ENCODE measurements at regions not wholly inside any gene's neighbourhood (a gene's known extent, or its start where the extent isn't known, plus 50 kb on each side); places are given as distances from the start of the nearest gene placed in this dataset.
"Not testable (repeated sequence)": the region's sequence is repeated elsewhere in the genome, so short reads cannot be mapped to it uniquely, and the experiment has no call there.

GRCh38 chr21:9246010-9246409, 1275.4 kb upstream of the TPTE start:
- H3K9me3 Mint-ChIP-seq, result peaks cover 11 to 33% (median 28%) of the 10 kb centered on the region in 11 donors
- H3K27ac Mint-ChIP-seq; POLR2A ChIA-PET; H3K4me3 Mint-ChIP-seq; H3K27me3 ChIP-seq (ENCODE audit: control insufficient read depth in 2 of 2, insufficient read depth in 2 of 2, low read length in 2 of 2); H3K4me1 Mint-ChIP-seq; H3K4me1 ChIP-seq (ENCODE audit: control insufficient read depth in 2 of 2, insufficient read depth in 2 of 2, low read length in 2 of 2); H3K36me3 ChIP-seq (ENCODE audit: control insufficient read depth in 2 of 3, insufficient read depth in 3 of 3, low read length in 3 of 3); intact Hi-C loops (cut with micrococcal nuclease); H3K4me3 ChIP-seq (ENCODE audit: low read length); H3K27me3 Mint-ChIP-seq; CTCF ChIA-PET; DNase-seq; H3K27ac ChIP-seq (ENCODE audit: low read depth, low read length): not testable (repeated sequence)
- H3K9me3 ChIP-seq (ENCODE audit: control insufficient read depth in 2 of 3, low read length in 3 of 3), result peaks cover 7 to 23% (median 8%) of the 10 kb centered on the region in 3 experiments
- ATAC-seq, result peak; percentile 20
- H3K36me3 Mint-ChIP-seq, result peaks cover 0 to 25% (median 16%) of the 10 kb centered on the region in 5 donors

GRCh38 chr21:9246481-9247289, 1274.7 kb upstream of the TPTE start:
- DNase-seq (peak in 3 of 9 donors; percentile 0 to 20 (median 1)), ATAC-seq (peak; percentile 57)
- H3K27me3 ChIP-seq (ENCODE audit: control insufficient read depth in 2 of 2, insufficient read depth in 2 of 2, low read length in 2 of 2); H3K27ac ChIP-seq (ENCODE audit: low read depth, low read length); H3K27ac Mint-ChIP-seq; H3K4me1 Mint-ChIP-seq; POLR2A ChIA-PET; H3K4me3 ChIP-seq (ENCODE audit: low read length); H3K27me3 Mint-ChIP-seq; H3K4me3 Mint-ChIP-seq; CTCF ChIA-PET; intact Hi-C loops (cut with micrococcal nuclease); H3K36me3 ChIP-seq (ENCODE audit: control insufficient read depth in 2 of 3, insufficient read depth in 3 of 3, low read length in 3 of 3); H3K4me1 ChIP-seq (ENCODE audit: control insufficient read depth in 2 of 2, insufficient read depth in 2 of 2, low read length in 2 of 2): not testable (repeated sequence)
- H3K9me3 ChIP-seq (ENCODE audit: control insufficient read depth in 2 of 3, low read length in 3 of 3), result peaks cover 7 to 23% (median 8%) of the 10 kb centered on the region in 3 experiments
- peaks cover 0 to 25% (median 16%) of the 10 kb centered on the region in 5 donors for H3K36me3 Mint-ChIP-seq
- peaks cover 11 to 33% (median 28%) of the 10 kb centered on the region in 11 donors for H3K9me3 Mint-ChIP-seq

- H3K27me3 ChIP-seq (ENCODE audit: control insufficient read depth in 2 of 2, insufficient read depth in 2 of 2, low read length in 2 of 2); H3K27ac ChIP-seq (ENCODE audit: low read depth, low read length); intact Hi-C loops (cut with micrococcal nuclease); CTCF ChIA-PET; H3K4me1 Mint-ChIP-seq; H3K36me3 ChIP-seq (ENCODE audit: control insufficient read depth in 2 of 3, insufficient read depth in 3 of 3, low read length in 3 of 3); H3K4me1 ChIP-seq (ENCODE audit: control insufficient read depth in 2 of 2, insufficient read depth in 2 of 2, low read length in 2 of 2); POLR2A ChIA-PET; H3K27me3 Mint-ChIP-seq; H3K27ac Mint-ChIP-seq; H3K4me3 Mint-ChIP-seq; H3K4me3 ChIP-seq (ENCODE audit: low read length): not testable (repeated sequence)
- DNase-seq (peak in 1 of 9 donors; percentile 2), ATAC-seq (peak; percentile 45)
- peaks cover 0 to 25% (median 16%) of the 10 kb centered on the region in 5 donors for H3K36me3 Mint-ChIP-seq
- peaks cover 7 to 23% (median 8%) of the 10 kb centered on the region in 3 experiments for H3K9me3 ChIP-seq (ENCODE audit: control insufficient read depth in 2 of 3, low read length in 3 of 3)
- peaks cover 11 to 33% (median 28%) of the 10 kb centered on the region in 11 donors for H3K9me3 Mint-ChIP-seq
Measured at GRCh38 chr21:9247290-9247613, 1274.1 kb upstream of the TPTE start.

- H3K27ac Mint-ChIP-seq; H3K4me3 ChIP-seq (ENCODE audit: low read length); H3K27me3 Mint-ChIP-seq; H3K4me1 ChIP-seq (ENCODE audit: control insufficient read depth in 2 of 2, insufficient read depth in 2 of 2, low read length in 2 of 2); H3K27ac ChIP-seq (ENCODE audit: low read depth, low read length); H3K27me3 ChIP-seq (ENCODE audit: control insufficient read depth in 2 of 2, insufficient read depth in 2 of 2, low read length in 2 of 2); H3K4me3 Mint-ChIP-seq; H3K4me1 Mint-ChIP-seq; H3K36me3 ChIP-seq (ENCODE audit: control insufficient read depth in 2 of 3, insufficient read depth in 3 of 3, low read length in 3 of 3); intact Hi-C loops (cut with micrococcal nuclease); POLR2A ChIA-PET; CTCF ChIA-PET: not testable (repeated sequence)
- DNase-seq, result peak in 1 of 9 donors; percentile 12
- ATAC-seq, result peak; percentile 51
- Mint-ChIP-seq H3K36me3 (peaks cover 0 to 25% (median 16%) of the 10 kb centered on the region in 5 donors), H3K9me3 (peaks cover 11 to 33% (median 28%) of the 10 kb centered on the region in 11 donors)
- H3K9me3 ChIP-seq (ENCODE audit: control insufficient read depth in 2 of 3, low read length in 3 of 3), result peaks cover 7 to 23% (median 8%) of the 10 kb centered on the region in 3 experiments
Measured at GRCh38 chr21:9247616-9248317, 1273.6 kb upstream of the TPTE start.
